ENCODE measurements at regions not wholly inside any gene's neighbourhood (a gene's known extent, or its start where the extent isn't known, plus 50 kb on each side); places are given as distances from the start of the nearest gene placed in this dataset.

DNA sequence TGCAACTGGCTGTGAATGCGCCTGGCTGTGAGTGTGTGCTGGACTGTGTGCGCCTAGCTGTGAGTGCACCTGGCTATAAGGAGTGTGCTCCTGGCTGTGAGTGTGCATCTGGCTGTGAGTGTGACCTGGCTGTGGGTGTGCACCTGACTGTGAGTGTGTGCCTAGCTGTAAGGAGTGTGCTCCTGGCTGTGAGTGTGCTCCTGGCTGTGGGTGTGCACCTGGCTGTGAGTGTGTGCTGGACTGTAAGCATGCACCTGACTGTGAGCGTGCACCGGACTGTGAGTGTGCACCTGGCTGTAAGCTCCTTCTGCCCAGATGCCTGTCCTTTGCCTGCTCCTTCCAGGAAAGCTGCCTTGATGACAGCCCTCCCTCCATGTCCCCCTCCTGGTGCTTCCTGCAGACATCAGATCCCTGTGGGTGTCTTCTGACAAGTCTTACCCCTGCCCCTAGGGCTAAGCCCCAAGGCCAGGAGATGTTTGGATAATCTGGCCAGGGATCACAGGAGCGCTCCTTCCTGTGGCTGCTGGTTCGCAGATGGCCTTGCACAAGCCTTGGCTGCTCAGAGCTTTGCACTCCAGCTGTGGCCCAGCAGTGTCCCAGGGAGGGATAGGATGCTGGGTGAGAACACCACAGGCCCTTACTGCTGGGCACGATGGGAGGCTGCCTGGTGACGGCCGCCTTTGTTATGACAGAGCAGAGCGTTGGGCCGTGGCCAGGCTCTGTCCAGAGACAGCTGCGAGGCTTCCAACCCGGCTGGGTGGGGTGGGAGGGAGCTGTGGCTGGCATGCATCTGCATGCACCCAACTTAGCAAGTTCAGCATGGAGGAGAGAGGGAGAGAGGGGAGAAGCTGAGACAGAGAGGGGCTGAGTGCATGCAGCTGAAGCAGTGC, 89.9 kb downstream of the GLI2 start:
- TF ChIP-seq, protein P1, sequence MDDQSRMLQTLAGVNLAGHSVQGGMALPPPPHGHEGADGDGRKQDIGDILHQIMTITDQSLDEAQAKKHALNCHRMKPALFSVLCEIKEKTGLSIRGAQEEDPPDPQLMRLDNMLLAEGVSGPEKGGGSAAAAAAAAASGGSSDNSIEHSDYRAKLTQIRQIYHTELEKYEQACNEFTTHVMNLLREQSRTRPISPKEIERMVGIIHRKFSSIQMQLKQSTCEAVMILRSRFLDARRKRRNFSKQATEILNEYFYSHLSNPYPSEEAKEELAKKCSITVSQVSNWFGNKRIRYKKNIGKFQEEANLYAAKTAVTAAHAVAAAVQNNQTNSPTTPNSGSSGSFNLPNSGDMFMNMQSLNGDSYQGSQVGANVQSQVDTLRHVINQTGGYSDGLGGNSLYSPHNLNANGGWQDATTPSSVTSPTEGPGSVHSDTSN (IDR thresholded peaks at IDR 0.05) = no peak
- no peak for TF ChIP-seq MYC (IDR thresholded peaks at IDR 0.05; ENCODE audit: borderline replicate concordance, low read length)
- TF ChIP-seq RCOR1 (IDR thresholded peaks at IDR 0.05; ENCODE audit: low read depth, low read length) = no peak
- TF ChIP-seq, protein P2, sequence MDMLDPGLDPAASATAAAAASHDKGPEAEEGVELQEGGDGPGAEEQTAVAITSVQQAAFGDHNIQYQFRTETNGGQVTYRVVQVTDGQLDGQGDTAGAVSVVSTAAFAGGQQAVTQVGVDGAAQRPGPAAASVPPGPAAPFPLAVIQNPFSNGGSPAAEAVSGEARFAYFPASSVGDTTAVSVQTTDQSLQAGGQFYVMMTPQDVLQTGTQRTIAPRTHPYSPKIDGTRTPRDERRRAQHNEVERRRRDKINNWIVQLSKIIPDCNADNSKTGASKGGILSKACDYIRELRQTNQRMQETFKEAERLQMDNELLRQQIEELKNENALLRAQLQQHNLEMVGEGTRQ (IDR thresholded peaks at IDR 0.05) = no peak
- TF ChIP-seq EP300 (IDR thresholded peaks at IDR 0.05) = no peak
